ENCODE measurements at regions not wholly inside any gene's neighbourhood (a gene's known extent, or its start where the extent isn't known, plus 50 kb on each side); places are given as distances from the start of the nearest gene placed in this dataset.

DNA sequence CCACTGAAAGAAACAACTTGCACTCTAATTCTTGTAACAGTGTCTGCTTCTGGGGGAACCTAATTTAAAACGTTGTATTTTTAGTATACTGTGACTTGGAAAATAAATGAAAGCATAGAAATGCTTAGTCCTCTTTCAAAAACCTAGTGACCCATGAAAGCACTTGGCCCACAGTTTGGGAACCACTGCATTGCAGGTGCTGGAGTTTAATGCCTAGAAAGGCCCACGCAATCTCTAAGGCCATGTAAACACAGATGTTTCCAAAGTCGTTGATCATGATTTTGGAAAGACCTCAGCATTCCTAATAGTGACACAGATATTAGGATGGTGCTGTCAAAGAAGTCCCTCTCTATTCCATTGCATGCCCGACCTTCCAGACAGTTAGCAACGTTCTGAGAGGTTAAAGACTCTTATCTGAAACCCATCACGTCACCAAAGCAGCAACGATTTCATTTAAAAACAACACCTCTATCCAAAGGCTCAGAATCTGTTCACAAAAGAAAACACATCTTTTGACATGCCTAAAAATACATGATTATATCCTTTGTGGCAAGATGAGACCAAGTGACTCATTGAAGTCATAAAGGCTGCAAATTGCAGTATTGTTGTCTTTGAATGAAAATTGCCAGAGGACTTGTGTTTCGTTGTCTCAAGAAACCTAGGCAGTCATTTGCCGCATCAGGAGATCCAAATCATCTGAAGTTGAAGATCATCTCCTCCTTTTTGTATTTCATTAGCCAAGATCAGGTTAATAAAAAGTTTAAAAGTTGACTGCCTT lies 328.0 kb upstream of the ZNF507 start:
- DNase-seq (ENCODE audit: low read depth in 2 of 3, low spot score in 1 of 3): no peak

DNA sequence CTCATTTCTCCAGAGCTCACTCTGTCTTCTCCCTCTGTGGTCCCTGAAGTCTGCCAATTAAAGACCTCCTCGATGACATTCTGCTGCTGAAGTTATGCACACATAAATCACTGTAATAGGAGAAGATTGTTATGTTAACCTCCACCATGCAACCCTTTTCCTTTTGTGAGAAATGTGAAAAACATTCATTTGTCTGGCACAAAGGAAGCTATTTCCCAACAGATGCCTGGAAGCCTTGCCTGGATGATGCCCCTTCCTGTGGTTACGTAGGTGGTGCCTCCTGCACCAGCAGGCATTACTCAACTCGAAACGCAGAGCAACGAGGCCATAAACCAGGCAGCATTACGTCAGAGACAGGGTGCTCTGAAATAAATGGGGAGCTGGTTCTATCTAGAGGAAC lies 327.4 kb upstream of the ZNF507 start:
- DNase-seq (ENCODE audit: low read depth in 2 of 3, low spot score in 1 of 3): no peak

DNA sequence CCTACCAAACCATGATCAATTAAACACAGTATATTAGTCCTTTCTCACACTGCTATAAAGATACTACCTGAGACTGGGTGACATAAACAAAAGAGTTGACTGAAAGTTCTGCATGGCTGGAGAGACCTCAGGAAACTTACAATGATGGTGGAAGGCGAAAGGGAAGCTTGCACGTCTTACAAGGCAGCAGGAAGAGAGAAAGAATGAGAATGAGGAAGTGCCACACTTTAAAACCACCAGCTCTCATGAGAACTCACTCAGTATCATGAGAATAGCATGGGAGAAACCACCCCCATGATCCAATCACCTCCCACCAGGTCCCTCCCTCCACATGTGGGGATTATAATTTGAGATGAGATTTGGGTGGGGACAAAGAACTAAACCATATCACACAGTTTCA lies 324.9 kb upstream of the ZNF507 start:
- no peak for DNase-seq (ENCODE audit: low read depth in 2 of 3, low spot score in 1 of 3)

DNA sequence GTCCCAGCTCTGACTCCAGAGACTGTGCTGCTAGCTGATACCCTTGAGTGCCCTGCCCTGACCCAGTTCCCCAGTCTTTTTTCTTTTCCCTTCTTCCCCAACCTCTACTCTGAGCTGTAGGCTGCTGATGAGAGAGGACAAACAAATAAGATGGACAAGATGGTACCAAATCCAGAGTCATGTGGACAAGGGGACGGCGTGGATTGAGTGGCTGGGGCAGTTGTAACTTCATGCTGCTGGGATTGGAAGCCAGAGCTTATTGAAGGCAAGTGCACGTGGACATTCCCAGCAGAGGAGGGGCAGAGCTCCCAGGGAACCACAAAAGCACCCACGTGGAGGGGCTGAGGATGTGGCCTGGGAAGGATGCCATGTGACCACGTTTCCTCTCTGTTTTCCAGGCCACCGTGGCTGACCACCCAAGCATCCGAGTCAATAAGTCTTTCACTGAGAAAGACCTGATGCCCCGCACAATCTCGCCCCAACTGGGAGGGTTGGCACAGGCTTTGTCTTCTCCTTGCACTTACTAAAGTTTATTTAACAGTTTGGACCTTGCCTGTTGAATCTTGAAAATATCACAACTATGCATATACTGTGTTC lies 323.3 kb upstream of the ZNF507 start:
- DNase-seq (ENCODE audit: low read depth in 2 of 3, low spot score in 1 of 3): no peak

DNA sequence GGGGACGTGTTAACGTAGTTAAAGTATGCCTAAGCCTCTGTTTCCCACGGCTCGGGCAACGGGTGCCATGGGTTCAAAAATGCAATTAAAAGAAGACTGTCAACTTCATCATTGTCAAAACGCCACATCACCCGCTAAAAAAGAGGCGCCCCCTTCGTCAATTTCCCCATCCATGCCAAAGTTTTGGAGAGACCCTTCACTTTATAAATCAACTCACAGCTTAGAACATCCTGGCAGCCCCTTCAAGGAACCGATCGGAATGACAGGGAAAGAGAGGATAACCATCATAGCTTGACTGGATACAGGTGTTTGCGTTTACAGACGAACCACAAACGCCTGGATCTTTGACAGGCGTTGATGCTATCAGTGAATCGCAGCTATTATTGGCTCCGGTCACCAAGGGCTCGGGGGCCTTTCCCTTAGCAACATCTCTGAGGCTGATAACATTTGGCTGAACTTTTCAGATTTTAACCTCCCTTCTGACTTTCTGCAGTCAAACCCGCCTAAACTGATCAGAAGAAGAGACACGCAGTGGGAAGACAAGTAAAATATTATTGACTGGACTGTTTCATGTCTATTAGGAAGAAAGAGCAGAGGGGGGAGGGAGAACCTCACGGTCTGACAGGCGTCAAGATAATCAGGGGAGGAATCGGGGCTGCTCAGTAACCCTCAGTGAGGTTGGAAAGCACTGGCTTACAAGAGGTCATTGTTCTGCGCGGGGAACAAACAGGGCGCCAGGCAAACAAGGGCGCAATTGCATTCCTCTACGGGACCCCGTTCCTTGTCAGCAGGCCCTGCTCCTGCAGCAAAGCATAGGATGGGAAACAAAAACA lies 322.5 kb upstream of the ZNF507 start:
- no peak for DNase-seq (ENCODE audit: low read depth in 2 of 3, low spot score in 1 of 3)

DNA sequence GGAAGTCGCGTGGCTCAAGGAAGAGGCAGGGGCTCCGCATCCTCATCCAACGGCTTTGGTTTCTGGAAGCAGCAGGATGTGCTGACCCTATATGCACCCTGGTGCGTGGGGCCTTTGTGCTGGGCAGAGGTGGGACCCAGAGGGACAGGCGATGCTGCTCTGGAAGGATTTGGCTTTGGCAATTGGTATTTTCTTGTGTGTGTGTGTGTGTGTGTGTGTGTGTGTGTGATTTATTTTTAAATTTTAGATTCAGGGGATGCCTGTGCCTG lies 321.9 kb upstream of the ZNF507 start:
- no peak for DNase-seq (ENCODE audit: low read depth in 2 of 3, low spot score in 1 of 3)

DNA sequence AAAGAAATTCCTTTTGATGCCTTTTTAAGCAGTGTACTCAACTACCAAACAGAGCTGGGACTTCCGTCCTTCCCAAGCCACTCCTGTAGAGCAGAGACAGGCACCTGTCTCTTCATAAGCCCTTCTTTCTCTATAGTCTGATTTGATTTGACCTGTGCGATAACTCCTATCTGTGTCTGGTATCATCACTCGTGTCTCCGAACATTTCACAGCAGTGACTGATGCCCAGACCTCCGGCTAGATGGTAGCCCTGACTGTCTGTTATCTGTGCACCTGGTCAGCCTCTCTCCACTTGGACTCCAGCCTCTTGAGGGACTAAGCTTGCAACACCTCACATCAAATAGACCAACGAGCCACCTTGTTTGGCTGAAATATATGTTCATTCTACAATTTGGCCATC lies 316.2 kb upstream of the ZNF507 start:
- DNase-seq (ENCODE audit: low read depth in 2 of 3, low spot score in 1 of 3): no peak

DNA sequence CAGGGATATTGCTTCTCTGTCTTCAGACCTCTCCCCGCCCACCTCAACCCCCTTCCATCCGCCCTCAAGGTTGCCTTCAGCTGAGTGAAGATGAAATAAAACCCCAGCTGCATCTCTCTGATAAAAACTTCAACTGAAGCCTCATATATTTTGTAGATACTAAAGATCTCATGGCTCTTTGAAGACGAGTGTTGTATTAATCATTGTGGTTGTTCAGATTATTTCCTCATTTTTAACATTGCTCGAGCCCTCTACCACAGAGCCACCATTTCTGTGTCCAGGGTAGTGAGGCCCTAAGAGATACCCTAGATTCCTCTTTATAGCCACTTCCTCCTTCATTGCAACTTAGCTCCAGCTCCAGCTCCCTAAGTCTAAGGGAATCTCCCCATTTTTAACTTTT lies 312.8 kb upstream of the ZNF507 start:
- DNase-seq (ENCODE audit: low read depth in 2 of 3, low spot score in 1 of 3): no peak

DNA sequence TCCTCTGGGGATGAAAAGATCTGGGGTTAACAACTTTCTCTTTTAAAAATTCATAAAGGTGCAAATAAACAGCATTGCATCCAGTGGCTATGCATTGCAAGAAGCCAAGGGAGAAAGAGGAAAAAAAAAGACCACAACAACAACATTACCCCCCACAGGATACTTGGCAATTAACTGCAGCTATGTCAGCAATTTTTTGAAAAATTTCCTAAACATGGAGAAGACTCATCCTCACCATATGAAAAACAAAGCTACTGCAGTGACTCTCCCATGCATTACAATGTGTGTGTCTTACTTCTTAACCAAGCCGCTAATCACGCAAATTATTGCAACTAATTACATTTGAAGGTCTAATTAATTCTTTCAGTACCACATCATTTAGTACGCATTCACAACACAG lies 309.8 kb upstream of the ZNF507 start:
- DNase-seq (ENCODE audit: low read depth in 2 of 3, low spot score in 1 of 3): no peak

DNA sequence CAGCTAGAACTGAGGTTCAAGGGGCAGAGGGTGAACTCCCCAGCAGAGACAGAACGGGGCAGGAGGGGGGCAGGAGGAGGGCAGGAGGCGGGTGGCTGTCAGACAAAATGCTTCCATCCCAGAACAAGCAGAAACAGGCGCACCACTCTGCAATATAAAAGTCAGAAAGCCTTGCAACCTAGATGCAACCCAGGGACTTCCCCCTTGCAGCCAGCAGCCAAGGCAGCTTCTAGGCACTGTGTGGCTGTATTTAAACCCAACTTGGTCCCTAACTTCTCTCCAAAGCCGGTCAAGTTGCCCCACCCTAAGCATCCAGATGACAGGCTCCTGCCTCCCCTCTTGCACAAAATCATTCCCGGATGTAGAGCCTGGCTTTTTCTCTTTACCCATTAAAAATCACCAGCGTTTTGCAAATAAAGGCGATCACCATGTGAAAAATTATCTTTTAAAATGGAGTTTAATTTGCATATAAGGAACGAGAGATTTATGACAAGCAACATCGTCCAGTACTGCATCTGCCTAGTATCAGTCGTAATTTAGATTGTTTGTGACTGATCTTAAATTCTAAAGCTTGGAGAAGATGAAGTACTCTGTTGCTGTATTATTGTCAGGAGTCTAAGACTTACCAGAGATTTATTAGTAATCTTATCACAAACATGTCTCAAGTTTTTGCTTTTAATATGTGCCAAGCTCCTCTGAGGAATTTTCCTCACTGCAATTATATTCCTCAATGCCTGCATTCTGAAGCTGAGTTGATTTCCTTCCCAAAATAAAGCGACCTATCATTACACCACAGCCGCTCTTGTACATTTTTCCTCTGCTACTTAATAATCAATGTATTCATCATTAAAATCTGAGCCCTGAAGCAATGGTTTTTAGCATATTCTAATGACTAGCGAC lies 307.1 kb upstream of the ZNF507 start:
- DNase-seq (ENCODE audit: low read depth in 2 of 3, low spot score in 1 of 3): no peak

DNA sequence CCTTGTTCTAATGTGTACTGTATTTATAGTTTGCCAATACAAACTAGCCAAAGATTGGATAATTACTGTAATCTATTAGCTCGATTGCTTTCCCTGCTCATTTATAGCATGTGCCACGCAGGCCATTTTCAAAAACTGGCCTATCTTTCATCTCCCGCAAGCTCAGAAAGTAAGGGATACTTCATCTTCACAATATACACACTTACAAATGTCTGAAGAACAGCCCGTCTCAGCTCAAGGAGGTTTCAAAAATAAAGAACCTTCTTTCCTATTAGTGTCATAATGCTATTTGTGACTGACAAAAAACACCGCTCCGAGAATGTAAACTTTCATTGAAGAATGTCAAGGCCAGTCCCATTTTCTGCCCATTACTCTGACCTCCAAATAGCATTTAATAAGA lies 306.4 kb upstream of the ZNF507 start:
- DNase-seq (ENCODE audit: low read depth in 2 of 3, low spot score in 1 of 3): no peak

DNA sequence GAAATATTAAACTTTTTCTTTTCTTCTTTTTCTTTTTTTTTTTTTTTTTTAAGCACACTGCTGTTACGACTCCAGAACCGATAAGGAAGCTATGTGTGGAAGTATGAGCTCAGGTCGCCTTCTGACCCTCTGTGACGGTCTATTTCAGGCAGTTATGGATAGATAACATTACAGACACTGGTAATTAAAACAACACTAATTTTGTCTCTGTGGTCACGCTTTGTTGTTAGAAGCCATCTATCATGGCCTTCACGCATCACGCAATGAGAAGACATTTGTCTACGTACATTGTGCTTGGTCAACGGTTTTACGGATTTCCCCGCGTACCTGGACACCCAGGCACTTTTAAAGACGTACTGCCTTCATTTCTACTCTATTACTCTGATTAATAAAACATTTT lies 306.0 kb upstream of the ZNF507 start:
- DNase-seq (ENCODE audit: low read depth in 2 of 3, low spot score in 1 of 3): no peak

DNA sequence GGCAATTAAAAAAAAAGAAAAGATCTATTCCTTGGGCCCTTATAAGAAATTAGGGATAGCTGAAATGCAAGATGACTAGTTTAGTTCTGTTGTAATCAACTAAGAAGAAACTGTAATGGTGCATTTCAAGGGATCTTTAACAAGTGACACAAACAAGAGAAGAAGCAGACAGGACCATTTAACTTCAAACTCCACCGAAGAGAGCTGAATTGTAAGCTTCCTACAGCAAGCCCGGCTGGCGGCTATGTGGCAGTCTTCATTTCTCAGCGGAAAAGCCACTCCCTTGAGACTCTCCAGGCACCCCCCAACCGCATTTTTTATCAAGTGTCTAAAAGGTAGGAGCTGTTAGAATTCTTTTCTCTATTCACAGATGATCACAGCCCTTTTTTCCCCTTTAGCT lies 305.2 kb upstream of the ZNF507 start:
- no peak for DNase-seq (ENCODE audit: low read depth in 2 of 3, low spot score in 1 of 3)

DNA sequence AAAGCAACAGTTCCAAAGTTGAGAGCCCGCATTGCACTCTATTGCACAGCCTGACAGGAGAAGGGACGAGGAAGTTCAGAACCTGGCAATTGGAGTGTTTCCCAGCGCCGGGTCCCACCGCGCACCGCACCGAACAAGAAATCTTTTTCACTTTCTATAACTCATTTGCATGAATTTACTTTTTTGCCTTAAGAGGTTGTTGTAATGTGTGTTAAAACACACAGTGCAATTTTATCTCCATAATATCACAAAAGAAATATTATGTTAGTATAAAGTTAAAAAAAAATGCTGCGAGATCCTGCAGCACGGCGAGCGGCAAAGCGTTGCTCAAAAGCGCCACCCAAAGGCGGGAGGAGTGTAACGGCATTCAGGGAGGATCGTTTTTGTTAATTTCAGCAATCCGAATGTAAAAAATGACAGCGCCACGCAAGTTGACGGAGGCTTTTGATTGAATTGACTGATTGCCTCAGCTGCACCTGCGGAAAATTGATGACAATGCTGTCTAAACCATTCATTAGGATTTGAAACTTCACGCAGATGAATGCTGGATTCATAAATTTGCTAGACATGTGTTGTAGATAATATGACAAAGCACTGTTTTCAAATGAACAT lies 303.6 kb upstream of the ZNF507 start:
- DNase-seq (ENCODE audit: low read depth in 2 of 3, low spot score in 1 of 3): peak in 2 of 3 donors; percentile 2 to 4

DNA sequence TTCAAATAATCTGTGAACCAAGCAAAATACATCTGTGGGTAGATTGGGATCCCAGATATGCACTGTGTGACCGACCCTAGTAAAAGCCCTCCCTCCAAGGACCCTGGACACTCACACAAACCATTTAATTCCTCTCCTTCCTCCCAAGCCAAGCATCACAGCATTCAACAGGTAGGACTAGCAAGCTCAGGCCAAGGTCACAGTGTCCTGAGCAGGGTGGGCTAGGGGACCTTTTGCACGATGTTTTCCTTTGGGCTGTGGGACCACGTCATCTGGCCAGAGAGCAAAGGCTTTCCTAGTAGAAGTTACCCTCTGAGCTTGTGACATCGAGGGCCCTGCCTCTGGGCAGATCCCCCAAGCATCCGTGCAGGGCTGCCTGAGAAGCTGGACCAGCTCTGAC lies 297.6 kb upstream of the ZNF507 start:
- DNase-seq (ENCODE audit: low read depth in 2 of 3, low spot score in 1 of 3): no peak

DNA sequence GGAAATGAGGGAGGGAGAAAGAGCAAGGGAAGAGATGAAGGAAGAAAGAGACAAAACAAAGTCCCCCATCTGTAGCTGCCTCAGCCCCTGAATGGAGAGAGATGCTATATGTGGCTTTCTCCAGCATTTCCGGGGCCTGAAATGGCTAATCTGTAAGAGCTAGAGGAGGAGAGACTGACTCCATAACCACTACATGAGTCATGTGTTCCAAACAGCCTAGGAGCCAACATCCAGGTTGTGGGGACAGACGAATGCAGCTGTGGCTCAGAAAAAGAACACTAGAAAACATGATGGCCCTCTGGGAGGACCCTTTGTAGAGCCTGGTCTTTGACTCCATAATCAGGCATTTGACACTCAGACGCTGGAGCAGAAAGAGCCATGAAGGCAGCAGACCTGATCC lies 292.0 kb upstream of the ZNF507 start:
- DNase-seq (ENCODE audit: low read depth in 2 of 3, low spot score in 1 of 3): no peak

DNA sequence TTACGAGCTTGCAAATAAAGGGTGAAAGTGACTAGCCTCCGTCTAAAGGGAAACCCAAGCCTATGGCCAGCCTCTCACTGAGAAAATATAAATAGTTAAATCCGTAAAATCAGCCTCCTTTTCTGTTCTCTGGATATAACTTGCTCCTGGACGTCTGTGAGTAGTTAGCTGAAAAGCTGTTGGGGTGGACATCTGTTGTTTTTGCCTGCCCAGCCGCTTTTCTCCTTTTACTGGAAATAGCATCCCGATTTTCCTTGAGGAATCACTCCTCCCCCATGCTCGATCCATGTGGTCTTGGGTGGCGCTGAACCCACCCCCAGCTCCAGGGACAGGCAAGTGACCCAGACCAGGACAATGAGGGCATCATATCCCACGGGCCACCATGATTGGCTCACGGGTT lies 291.5 kb upstream of the ZNF507 start:
- DNase-seq (ENCODE audit: low read depth in 2 of 3, low spot score in 1 of 3): no peak

DNA sequence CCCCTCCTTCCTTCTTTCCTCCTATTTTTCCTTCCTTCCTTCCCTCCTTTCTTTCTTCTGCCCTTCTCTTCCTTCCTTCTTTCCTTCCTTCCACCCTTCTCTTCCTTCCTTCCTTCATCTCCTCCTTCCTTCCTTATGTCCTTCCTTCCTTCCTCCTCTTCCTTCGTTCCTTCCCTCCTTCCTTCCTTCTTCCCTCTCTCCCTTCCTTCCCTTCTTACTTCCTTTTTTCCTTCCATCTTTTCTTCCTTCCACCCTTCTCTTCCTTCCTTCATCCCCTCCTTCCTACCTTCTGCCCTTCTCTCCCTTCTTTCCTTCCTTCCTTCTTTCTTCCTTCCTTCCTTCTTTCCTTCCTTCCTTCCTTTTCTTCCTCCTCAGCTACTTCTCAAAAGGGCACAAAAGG lies 287.3 kb upstream of the ZNF507 start:
- DNase-seq (ENCODE audit: low read depth in 2 of 3, low spot score in 1 of 3): no peak

DNA sequence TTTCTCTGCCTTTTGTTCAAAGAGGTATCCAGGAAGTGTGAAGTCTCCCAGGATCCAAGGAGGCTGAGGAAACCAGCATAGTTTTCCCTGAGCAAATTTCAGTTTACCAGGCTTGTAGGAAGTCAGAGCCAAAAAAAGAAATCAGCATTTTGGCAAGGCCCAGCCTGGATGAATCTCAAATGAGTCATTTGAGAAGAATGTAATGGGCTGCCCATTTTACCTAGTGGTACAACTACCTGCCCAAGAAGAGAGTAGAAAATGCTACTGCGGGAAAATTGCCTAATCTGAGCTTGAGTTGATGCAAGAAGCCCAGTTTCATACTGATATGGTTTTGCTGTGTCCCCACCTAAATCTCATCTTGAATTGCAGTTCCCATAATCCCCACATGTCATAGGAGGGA lies 284.1 kb upstream of the ZNF507 start:
- no peak for DNase-seq (ENCODE audit: low read depth in 2 of 3, low spot score in 1 of 3)

DNA sequence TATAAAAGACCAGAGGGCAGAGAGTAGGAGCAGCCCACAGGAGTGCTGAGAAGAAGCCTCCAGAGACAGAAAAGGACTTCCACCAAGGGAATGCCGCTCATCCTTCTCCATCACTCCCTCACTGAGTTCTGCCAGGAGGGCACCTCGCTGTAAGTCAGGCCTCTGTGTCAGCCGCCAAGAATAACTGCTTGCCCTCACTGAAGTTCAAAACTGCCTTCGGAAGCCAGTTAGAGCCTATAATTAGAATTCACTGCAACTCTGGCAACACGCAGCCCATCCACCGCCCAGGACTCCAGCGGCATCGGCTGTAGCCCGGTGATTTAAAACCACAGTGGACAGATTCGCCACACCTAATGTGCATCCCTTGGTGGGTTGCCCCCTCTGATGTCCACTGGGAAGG lies 281.8 kb upstream of the ZNF507 start:
- DNase-seq (ENCODE audit: low read depth in 2 of 3, low spot score in 1 of 3): no peak

DNA sequence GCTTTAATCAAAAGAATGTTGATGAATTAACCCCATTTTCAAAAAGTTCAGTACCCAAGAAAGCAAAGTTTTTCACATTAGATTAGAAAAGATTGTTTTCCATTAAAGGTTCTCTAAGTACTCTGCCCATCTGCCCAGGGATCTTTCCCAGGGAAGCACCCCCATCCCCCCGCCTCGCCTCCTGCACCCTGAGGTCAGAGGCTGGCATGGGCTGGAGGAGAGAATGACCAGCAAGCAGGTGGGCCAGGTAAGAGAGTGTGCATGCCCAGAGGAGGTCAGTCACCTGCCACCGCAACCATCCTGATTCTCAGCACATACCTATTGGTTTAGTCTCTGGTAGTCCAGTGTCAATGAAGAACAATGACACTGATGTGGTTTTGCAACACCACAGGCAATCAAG lies 279.4 kb upstream of the ZNF507 start:
- DNase-seq (ENCODE audit: low read depth in 2 of 3, low spot score in 1 of 3): no peak

Data from stimulated activated CD4-positive, alpha-beta T cell treated with anti-CD3 and anti-CD28 coated beads, Interleukin-12 subunit alpha, Interleukin-12 subunit beta, amount 100 ng/mL, for 48 hours (primary cell).